ENCODE measurements at regions not wholly inside any gene's neighbourhood (a gene's known extent, or its start where the extent isn't known, plus 50 kb on each side); places are given as distances from the start of the nearest gene placed in this dataset.

GRCh38 chr2:190763100-190763499, 114.2 kb downstream of the NAB1 start:
- no peak for TF ChIP-seq CTCF (IDR thresholded peaks at IDR 0.05)
- no peak for TF ChIP-seq POLR2A (IDR thresholded peaks at IDR 0.05)
- no peak for TF ChIP-seq EP300 (IDR thresholded peaks at IDR 0.05; ENCODE audit: low read depth)

All from transverse colon (tissue), 3 donors.